ENCODE measurements at regions not wholly inside any gene's neighbourhood (a gene's known extent, or its start where the extent isn't known, plus 50 kb on each side); places are given as distances from the start of the nearest gene placed in this dataset.

DNA sequence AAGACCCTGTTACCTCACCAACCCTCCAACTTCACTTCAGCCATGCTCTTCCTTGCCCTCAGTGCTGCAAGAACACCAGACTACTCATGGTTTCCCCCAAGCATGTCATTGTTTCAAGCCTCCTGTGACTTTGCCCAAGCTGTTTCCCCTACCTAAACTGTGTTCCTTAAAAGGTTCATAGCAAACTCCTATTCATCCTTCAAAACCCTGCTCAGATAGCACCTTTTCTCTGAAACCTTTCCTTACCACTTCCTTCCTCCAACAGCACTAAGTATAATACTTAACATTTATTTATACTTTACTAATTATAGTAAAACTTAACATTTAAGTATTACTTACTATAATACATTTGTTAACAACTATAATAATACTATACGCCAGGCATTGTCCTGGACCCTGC is 136.2 kb downstream of the CCT6B start:
- no peak for DNase-seq

- no peak for DNase-seq
Observed at GRCh38 chr17:34823023-34823422, 138.2 kb downstream of the CCT6B start.

- no peak for DNase-seq
Observed at GRCh38 chr17:34822007-34822739, 139.1 kb downstream of the CCT6B start.

GRCh38 chr17:34820922-34821321 is 140.3 kb downstream of the CCT6B start:
- DNase-seq = no peak

DNA sequence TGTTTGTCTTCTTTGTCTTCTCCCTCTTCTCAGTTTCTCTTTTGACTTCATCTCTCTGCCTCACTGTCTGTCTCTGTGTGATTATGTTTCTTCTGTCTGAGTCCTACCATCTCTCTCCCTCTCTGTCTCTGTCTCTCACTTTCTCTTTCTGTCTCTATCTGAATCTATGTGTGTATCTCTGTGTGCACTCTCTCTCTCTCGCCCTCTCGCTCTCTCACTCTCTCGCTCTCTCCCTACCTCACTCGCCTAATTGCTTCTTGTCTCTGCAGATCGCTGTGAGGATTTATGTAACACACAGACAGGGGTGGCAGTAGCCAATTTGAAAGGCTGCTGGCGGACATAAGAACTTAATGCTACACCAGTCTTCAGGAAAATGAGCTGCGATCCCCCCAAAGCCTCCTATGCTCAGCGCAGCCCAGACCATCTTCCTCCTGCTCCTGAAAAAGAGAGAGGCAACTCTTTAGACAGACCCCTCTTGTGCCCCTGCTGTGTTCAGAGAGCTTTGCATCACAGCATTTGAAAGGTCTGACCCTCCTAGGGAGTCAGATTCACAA is 140.9 kb downstream of the CCT6B start:
- DNase-seq = no peak

DNA sequence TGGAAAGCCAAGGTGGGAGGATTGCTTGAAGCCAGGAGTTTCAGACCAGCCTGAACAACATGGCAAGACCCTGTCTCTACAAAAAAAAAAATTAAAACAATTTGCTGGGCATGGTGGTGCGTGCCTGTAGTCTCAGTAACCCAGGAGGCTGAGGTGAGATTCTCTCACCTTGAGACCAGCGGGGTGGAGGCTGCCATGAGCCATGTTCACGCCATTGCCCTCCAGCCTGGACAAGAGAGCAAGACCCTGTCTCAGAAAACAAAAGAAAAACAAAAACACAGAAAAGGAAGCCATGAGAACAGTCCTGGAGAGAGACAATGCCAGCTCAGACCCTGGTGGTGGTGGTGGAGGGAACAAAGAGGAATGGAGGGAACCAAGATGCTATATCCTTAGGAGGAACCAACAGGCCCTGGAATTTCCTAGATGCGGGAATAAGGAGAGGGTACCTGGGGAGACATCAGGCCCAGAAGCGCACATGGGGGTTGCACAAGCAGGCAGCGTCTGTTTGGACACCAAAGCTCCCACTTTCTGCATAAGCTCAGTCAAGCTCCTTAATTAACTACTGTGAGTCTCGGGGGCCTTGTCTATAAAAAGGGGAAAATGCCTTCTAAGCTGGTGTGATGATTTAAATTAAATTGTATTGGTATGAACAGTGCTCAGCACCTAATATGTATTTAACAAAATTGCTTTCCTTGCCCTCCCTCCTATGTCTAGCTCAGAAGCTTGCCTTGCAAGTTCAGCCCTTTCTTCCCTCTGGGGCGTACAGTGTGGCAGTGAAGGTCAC is 143.8 kb downstream of the CCT6B start:
- DNase-seq = no peak

DNA sequence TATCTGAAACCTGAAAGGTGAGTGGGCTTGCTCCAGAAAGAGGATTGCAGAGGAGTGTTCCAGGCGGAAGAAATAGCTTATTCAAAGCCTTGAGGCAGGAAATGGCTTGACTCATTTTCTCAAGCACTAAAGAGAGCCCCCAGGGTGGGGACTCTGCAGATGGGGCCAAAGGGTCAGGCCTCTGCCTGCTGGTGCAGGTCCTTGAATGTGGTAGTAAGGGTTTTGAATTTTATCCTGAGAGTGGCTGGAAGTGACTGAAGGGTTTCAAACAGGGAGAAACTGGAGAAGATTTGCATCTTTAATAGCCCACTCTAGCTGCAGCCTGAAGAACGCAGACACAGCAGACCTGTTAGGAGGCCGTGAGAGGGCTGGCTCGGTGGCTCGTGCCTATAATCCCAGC is 144.4 kb downstream of the CCT6B start:
- DNase-seq = no peak

GRCh38 chr17:34813290-34813689 is 148.0 kb downstream of the CCT6B start:
- no peak for DNase-seq

DNA sequence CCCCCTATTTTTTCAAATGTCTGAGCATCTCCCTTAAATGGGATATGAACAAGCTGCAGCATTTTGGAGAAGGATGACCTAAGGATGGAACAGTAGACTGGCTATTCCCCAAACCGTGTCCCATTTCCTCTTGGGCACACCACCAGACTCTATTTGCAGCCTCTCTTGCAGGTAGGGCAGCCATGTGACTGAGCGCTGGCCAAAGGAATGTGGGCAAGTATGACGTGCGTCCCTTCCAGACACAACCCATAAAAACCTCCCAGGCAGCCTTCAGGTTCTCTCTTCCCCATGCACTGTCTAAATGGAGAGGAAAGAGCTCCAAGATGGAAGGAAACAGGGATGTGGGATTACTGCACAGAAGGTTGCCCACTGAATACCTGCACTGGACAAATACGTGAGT is 149.7 kb downstream of the CCT6B start:
- DNase-seq = no peak

DNA sequence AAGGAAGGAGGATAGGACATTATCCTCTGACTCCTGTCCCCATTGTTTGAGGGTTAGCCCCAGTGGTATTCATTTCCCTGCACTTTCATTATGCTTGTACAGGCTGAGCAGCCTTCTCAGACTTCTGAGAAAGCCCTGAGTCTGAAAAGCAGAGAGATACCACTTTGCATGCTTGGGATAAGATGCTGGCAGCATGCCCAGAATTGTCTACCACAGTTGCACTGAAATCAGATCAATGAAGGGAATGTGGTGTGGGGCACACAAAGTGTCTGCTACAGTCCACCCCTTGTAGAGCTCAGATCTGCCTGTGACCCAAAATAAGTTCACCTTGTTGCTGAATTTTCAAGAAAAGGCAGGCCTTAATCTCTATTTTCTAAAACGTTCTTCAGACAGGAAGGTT is 160.6 kb downstream of the CCT6B start:
- no peak for DNase-seq

DNA sequence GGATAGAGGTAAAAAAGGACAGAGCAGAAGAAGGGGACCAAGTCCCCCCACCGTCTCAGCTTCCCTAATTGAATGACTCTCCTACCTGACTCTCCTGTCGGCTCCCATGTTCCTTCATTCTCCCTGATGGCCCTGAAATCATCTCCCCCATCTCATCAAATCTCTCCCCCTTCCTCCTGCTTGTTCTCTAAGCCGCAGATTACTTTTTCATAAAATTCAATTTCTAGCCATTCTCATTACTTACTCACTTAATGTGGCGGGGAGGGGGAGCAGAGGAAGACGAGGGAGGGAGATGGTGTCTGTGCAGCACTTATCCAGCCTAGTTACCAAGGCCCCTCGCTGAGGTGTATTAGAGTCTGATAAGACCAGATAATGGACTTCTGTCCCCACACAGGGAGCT is 161.5 kb downstream of the CCT6B start:
- DNase-seq = no peak

DNA sequence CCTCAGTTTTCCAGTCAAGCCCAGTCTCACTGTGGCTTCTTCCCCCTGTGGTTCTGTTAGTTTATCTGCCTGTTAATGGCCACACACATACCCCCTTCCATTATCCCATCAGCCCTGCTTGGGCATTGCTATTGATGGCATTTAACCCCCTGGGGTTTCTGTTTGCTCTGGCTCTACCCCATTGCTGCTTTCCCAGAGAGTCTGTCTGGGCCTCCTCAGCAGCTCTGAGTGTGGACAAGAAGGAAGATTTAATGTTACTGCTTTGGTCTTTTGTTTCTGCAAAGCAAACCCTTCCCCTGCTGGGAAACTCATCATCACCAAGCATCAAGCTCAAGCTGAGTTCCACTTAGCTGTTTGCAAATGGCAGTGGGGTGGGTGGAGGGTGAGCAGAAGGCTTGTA is 162.7 kb downstream of the CCT6B start:
- no peak for DNase-seq

DNA sequence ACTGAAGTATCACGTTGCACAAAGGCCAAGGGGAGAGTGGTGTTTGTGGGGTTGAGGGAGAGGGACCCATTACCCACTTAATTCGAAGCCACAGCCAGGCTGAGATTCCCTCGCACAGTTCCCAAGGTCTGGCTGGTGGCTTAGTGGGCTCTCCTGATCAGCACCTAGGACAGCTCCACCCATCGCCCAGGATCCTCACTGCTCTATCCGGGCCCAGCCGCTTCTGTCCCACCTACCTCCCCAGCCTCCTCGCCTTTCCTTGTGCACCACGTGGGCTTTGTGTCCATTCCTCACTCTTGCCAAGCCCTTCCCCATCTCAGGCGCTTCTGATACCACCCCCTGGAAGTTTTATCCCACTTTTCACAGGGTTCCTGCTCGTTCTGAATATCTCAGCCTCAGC is 163.5 kb downstream of the CCT6B start:
- DNase-seq = peak; percentile 35

GRCh38 chr17:34793231-34793908 is 167.9 kb downstream of the CCT6B start:
- DNase-seq = no peak

GRCh38 chr17:34788696-34789095 is 172.6 kb downstream of the CCT6B start:
- no peak for DNase-seq

DNA sequence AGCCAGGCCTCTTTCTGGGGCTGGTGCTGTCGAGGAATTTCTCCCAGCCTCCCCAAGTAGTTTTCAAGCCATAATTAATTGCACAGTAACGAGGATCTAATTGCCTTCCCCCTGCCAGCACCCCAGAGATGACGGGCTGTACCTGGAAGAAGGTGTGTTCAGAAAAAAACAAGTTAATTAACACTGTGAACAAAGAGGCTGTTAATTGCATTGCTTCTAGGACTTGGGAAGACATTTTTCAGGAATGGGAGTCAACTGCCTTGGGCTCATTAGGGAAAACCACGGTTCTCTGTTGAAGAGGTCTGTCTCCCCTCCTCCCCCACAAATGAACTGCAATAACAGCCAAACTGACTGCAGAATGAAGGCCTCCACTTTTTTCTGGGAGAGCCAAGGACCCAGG is 176.7 kb downstream of the CCT6B start:
- DNase-seq = no peak

DNA sequence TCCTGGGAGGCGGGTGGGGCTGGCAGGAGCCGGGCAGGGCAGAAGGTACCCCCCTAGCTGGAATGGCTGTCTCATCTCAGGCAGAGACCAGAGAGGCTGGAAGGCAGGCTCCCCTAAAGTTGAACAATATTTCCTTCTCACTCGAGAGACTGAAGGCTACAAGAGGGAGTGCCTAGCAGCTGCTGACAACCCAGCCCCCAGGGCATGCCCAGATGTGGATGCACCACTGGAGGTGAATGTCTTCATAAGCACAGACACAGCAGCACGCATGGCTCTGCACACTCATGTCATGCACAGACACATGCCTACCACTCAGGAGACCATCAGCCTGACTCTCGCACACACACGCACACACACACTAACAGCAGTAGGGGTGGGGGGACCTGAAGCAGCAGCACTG is 179.0 kb downstream of the CCT6B start:
- no peak for DNase-seq

- no peak for DNase-seq
Observed at GRCh38 chr17:34781571-34782108, 179.6 kb downstream of the CCT6B start.

- DNase-seq = no peak
Observed at GRCh38 chr17:34781071-34781470, 180.2 kb downstream of the CCT6B start.

DNA sequence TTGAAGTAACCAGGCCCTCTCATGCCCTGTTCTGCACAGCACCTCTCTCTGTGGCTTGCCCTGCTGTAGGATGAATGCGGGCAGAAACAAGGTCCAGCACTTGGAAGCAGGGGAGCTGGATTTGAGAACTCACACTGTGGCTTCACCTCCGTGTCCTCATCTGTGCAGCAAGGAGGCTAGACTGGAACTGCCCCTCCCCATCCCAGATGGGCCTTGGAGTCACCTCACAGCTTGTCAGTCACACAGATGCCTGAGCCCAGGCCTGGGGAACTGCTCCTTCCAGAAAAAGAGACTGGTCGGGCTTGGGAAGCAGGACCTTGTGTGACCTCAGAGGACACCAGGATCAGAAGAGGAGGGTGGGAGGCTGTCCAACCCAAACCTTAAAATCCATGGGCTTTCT is 180.8 kb downstream of the CCT6B start:
- DNase-seq = no peak

DNA sequence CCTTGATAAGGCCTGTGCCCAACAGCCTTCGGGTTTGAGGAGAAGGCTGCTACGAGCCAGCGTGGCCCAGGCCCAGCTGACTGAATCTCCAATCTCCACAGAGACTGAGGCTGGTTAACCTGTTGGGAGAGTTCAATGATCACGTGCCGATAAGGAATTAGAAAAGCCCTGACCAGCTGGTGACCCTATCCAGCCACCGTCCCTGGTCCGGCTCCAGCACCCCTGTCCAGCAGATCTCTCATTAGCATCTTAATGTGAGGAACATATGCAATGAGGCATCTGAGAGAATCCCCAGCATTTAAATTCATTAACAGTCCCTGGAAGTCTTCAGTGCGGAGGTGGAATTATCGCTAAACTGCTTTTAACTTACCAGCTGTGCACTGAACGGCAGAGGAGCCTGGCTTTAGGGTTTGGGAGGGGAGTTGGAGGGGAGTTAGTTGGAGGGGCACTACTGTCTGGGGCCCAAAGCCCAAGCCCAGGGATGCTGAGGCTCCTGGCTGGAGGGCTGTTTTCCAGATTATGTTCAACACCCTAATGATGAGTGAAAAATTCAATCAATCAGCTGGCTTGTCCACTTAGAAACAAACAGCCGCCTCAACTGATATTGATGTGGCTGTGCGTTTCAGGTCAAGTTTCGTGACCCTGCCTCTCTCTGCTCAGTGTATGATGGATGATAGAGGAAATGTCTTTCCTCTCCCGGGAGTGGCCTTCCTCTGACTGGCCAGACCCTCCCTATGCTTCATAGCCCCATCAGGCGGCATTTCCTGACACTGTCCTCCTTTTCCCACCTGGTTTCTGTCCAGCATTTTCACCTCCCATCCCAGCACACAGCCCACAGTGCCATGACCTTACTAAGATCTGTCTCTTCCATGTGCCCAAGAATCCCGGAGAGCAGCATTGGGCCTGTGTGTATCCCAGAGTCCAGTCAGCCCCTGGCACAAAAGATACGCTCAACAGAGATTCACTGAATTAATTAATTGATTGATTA is 184.5 kb downstream of the CCT6B start:
- DNase-seq = no peak

DNA sequence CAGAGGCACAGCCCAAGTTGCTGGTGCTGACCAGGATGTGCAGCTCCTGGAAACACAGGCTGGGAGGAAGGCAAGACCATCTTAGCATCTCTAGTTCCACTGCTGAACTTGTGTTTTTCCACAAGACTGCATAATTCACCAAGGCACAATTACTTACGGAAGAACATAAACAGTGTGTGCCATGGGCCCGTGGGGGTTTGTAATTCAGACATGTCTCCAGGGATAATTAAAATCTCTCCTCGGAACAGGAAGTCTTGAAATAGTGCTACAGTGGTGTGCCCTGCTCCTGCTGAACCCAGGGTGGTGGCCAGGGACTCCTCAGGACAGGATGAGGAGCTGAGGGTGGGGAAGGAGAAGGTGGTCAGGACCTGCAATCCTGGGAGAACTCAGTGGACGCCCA is 188.2 kb downstream of the CCT6B start:
- DNase-seq = no peak
